ENCODE measurements at regions not wholly inside any gene's neighbourhood (a gene's known extent, or its start where the extent isn't known, plus 50 kb on each side); places are given as distances from the start of the nearest gene placed in this dataset.

DNA sequence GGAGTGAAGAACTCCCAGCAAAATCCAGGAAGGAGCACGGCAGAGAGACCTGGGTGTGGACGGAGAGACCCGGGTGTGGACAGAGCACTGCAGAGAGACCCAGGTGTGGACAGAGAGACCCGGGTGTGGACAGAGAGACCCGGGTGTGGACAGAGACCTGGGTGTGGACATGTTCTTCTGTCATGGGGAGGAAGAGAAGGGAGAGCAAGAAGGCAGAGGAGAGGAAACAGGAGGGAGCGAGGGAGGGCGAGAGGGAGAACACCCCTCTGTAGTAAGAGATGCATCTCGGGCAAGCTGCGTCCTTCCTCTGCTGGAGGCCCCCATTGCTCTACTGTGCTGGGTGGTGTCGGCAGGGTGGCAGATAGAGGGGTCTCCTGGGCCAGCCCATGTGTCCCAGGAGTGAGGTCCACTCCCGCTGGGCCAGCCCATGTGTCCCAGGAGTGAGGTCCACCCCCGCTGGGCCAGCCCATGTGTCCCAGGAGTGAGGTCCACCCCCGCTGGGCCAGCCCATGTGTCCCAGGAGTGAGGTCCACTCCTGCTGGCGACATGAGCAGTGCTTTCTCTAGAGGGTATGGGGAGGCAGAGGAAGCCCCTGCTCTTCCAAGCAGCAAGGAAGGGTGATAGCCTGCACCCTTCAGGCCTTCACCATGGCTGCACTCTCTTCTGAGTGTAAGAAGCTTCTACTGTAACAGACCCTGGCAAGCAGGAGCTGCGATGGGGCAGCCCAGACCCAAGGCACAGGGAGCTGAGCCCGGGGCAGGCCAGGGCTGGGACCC is 934.2 kb downstream of the BRD1 start:
- DNase-seq (ENCODE audit: low spot score): no peak

DNA sequence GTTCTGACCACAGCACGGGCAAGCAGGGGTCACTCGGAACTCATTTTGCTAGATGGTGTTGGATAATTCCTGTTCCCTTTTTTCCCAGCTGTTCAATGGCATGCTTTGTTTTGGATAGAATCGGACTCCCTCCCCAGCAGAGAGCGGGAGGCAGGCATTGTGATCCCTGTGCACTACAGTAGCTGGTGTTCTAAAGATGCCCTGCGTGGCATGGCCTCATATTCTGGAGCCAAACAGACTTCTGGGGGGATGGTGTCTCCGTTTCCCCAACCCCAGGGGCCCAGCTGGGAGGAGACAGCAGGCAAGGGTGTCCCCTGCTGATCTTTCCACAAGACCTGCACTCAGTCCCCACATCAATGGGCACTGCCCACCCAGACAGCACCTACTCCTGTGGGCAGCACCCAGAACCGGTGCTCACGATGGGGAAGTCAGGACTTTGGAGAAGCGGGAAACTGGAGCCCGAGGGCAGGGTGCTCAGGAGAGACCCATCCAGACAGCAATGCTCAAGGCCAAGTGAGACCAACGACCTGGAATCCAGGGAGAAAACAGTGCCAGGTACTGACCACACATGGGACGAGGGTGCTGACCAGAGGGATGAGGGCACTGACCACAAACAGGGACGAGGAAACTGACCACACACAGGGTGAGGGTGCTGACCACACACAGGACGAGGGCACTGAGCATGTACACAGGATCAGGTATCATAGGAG is 934.9 kb downstream of the BRD1 start:
- no peak for DNase-seq (ENCODE audit: low spot score)

DNA sequence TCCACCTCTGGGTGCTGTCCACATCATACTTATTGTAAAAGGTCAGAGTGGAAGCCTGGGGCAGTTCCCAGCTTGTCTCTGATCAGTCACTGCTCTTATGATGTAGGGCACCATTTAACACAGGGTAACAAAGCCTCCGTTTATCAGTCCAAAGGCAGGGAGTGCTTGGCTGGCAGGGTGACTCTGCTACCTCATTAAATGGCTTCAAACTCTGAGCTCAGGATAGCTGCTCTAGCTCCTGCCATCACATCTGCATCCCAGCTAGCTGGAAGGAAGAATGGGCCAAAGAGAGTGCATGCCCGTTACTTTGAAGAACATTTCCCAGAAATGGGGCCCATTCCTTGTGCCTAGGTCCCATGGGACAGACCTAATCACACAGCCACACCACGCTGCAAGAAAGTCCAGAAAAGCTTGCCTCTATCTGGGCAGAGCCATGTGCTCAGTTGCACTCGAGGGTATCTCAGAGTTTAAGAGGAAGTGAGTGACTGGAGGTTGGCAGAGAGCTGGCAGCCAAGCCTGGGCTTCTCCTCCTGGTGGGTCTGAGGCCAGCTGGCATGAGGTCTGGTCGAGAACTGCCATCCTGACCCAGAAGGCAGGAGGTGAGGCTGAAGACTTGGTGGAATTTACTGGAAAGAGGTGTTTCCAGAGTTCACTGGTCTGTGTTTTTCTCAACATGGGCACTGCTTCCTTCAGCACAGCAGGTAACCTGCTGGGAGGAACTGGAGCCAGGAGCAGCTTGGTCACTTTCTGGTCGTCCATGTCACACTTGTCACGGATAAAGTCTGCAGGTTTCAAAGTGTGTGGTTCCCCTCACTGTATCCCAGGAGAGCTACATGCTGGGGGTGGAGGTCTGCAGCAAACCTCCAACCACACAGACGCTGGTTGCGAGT is 935.7 kb downstream of the BRD1 start:
- no peak for DNase-seq (ENCODE audit: low spot score)

DNA sequence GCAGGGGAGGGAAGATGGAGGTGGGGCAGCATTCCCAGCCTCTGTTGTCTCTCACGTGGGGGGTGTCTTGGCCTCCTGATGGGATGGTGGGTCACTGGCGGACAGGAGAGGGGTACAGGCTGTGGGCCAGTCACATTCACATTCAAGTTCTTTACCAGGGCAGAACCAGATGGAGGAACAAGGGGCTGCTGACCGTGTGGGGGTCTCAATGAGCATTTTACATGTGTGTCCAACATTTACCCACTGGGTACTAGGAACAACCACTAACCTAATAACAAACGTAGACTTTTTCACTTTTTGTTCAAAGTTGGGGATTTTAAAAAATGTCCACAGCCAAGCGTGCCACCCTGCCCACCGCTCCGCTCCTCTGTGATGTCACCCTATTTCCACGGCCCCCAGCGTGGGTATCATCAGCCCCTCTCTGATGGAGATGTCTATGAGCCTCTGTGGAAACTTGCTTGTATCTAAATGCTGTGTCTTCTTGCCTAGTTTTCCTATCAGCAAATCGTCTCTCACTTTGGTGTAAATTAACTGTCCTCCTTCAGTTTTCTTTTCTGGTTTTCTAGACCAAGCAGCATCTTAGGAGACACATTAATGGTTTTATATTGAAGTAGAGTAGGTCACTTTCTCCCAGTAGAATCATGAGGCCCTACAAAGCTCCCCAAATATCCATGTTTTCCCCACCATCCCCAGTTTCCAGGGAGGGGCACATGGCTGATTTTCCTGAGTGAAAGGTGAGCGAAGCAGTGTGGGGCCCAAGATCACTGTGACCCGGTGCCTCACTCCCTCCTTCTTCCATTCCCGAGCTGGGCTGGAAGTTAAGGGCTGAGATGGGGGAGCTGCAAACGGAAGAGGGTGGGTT is 936.7 kb downstream of the BRD1 start:
- no peak for DNase-seq (ENCODE audit: low spot score)

DNA sequence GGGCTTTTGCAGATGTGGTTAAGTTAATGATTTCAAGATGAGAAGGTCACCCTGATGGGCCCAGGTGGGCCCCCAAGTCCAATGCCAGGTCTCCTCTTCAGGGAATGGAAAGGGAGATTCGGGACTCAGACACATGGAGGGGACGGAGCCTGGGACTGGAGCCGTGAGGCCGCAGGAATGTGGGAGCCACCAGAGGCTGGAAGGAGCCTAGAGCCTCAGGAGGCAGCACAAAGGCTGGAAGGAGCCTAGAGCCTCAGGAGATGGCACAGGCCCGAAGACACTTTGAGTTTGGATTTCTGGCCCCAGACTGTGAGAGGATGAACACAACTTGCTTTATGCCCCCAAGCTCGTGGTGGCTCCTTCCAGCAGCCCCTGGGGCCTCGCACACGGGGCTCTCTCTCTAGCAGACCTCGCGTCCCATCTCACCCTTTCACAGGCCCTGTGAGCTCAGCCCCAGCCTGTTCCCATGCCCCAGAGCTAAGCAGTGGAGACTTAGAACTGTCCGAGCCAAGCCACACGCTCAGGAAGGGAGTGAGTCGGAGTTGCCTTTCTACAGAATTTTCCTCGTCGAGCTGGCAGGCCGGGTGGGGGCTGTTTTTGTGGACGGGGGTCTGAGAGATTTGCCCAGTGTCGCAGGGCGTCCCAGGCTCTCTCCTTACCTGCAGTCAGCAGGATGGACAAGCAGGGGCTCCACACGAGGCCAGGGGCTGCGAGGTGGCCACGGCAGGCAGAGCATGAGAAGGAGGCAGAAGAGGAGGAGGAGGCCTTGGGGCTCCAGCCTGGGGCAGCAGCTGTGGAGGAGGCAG is 937.6 kb downstream of the BRD1 start:
- no peak for DNase-seq (ENCODE audit: low spot score)

DNA sequence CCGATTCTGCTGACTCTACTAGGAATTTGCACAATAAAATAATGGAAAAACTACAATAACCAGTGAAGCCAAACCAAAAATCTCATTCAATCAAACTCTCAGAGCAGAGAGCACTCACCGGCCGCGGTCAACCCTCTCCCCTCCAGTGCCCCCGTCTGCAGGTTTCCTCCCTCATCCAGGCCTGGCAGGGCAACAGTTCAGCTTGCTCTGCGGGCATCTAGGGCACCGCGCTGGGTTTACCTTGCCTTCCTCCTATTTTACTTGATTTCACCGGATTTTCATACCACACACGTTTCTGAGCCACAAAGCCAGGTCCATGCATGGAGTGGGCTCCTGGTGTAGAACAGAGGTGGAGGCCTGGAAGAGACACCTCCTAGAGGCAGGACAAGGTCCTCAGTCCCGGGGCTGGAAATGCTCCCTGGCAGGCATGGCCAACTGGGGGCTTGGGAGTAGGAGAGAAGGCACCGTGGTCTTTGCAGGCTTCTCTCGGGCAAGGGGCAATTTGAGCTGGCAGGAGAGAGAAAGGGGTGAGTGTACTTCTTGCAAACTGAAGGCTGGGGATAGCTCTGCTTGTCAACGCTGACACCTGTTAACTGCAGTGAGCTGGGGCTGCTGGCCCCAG is 938.4 kb downstream of the BRD1 start:
- no peak for DNase-seq (ENCODE audit: low spot score)

DNA sequence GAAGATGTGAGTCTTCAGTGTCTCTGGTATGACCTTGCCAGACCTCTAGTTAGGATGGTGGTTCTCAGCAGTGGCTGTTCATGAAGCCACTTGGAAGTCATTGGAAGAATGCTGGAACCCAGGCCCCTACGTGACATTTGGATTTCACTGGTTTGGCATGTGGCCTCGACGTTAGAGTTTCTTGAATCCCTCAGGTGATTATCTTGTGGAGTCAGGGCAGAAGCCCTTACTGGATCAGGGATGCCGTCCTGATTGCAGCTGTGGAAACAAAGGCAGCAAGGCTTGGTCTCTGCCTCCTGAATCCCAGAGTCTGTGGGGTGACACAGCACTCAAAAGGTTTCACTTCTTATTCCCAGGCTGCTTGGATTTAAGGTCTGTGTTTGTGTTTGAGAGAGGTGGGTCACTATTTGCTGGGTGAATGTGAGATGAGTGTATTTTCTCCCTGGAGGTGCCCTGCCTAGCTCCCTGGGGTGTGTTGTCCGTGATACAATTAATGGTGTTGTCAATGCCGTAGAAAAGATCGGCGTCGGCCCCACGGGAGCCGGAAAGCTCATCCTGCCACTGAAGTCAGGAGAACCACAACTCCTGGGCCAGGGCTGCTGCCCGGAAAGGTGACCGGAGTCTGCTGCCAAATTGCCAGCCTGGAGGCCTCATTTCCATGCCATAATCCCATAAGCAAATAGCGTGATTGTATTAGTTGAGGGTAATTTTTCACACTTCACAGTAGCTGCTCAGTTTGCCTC is 939.0 kb downstream of the BRD1 start:
- DNase-seq (ENCODE audit: low spot score): no peak

DNA sequence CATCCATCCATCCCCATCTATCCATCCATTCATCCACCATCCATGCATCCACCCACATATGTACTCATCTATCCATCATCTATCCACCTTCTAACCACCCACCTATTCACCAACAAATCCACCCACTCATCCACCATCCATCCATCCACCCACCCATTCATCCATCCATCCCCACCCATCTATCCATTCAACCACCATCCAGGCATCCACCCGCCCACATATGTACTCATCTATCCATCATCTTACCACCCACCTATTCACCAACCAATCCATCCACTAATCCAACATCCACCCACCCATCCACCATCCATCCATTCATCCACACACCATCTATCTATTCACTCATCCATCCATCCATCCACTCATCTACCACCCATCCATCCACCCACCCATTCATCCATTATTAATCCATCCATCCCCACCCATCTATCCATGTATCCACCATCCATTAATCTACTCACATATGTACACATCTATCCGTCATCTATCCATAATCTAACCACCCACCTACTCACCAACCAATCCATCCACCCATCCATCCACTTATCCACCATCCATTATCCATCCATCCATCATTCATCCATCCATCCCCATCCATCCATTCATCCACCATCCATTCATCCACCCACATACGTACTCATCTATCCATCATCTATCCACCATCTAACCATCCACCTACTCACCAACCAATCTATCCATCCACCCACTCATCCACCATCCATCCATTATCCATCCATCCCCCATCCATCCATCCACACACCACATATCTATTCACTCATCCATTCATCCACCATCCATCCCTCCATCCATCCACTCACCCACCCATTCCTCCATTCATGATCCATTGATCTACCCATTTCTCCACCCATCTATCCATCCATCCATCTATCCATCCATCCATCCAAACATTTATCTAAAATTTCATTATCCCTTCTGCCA is 940.0 kb downstream of the BRD1 start:
- no peak for DNase-seq (ENCODE audit: low spot score)

DNA sequence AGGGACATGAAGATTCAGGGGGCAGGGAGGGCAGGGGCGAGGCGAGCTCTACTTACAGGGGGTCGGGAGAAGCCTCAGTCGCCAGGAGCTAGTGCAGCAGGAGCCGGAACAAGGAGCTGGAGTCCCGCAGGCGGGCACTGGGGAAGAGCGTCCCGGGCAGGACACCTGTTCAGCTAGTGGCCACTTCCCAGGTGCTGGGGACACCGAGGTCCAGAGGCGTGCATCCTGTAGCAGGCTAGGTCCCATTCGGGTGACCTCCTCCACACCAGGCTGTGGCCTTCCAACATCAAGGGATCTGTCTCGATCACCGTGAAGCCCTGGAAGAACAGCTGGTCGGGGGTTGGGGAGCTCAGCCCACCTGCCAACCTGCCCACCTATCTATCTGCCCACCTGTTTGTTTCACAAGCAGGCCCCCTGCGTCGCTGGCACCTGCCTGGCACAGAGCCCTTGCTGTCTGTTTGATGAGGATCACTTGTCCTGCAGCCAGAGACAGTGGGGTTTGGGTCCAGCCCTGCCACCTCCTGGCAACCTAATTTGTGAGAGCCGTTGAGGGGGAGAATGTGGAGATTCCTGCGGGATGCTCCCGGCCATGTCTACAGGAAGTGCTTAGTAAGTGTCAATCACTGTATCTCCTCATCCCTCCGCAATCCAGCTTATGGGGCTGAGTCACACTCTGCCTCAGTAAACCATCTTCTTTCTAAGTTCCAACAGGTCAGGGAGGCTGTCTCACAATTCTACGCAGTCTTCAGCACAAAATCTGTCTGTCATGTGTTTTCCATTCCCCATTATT is 940.9 kb downstream of the BRD1 start:
- no peak for DNase-seq (ENCODE audit: low spot score)

DNA sequence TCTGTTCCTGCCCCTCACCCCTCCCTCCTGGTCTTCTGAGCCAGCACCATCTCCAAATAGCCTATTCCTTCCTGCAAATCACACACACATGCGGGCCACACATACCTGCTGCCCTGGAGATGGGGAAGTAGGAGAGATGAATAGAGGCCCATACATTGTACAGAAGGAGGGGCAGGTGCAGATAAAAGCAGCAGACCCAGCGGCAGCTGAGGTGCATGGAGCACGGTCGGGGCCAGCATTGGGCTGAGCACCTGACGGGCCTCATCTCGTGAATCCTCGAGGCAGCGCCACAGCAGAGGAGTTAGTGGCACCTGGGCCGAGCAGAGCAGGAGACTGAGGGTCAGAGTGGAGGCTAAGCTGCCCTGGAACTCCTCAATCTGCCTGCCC is 941.8 kb downstream of the BRD1 start:
- no peak for DNase-seq (ENCODE audit: low spot score)

DNA sequence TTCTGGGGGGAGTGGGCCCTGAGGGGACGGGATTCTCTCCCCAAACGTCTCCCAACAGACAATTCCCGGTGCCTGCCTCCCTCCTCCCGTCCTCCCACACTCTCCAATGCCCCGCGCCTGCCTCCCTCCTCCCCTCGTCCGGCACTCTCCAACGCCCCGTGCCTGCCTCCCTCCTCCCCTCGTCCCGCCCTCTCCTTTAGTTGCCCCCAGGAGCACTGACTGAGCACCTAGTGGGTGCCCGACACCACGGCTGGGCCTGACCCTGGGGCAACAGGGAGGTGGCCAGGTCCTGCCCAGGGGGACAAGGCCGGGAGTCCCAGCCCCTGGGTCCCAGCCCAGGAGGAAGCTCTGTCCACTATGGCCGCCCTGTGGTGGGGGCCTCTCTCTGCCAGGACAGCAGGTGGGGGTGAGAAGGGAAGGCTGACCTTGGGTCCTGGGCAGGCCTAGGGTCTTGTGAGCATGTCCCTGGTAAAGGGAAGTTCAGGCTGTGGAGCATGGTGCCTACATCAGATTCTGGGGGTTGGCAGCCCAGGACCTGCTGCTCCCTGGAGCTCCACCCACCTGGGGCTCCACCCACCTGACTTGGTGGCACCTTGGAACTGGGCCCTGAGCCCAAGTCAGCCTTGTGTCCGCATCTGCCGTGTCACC is 942.3 kb downstream of the BRD1 start:
- no peak for DNase-seq (ENCODE audit: low spot score)

DNA sequence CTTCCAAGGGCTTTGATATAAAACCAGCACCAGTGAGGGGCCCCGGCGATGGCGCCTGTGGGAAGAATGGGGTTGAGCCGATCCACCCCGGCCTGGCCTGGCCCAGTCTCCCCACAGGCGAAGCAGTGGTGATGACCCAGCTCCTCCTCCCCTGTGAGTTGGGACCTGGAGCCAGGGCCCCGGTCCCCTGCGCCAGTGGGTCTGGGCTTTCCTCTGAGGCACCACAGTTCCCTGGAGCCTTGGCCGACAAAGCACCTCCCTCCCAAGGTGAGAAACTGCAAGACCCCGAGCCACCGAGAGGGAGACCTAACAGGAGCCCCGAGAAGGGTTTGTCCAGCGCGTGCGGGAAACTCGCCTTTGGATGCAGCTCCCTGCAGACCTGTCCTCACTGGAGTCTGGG is 942.9 kb downstream of the BRD1 start:
- no peak for DNase-seq (ENCODE audit: low spot score)

DNA sequence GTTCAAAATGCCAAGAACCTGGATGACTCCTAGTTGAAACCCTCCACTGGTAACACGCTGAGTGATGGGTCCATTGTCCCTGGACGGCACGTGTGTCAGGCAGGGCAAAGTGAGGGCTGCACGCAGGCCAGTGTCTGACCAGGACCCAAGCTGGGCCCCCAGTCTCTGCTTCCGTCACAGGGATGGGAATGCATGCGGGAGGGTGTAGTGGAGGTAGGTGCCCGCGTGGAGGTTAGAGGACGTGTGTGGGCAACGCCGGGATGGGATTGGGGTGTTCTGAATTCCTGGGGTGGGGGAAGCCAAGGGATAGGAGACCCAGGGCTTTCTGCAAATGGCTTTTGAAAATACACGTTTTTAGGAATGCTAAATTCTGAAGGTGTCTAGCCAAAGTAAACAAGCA is 943.3 kb downstream of the BRD1 start:
- no peak for DNase-seq (ENCODE audit: low spot score)

DNA sequence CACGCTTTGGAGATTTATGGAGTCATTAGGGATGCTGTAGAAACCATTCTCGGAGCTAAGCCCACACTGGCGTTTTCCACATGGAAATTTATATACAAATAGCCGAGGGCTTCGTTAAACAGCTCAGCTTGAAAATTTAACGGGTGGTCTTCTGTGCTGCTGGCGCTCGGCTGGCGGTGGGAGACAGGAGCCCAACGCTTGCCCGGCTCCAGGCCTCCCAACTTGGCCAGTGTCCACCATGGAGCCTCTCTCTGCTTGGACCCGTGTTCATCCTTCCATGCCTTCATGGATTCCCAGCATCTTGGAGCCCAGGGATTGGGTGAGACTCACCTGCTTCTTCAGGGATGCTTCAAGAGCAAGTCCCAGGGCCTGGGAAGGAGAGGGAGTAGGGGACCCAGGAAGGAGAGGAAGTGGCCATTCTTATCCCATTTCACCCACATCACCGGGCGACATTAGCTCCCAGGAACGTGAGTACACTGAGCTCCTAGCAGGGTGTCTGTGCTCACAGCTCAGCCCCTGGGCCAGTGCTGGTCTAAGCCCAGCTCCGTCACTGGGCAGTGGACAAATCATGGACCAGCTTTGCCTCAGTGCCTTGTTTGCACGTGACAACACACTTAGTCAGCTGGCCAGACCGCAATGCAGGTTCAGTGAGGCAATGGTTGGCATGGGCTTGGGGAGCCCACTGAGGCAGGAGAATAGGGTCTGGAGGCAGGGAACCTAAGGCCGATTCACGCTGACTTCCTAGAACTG is 944.3 kb downstream of the BRD1 start:
- DNase-seq (ENCODE audit: low spot score): no peak

DNA sequence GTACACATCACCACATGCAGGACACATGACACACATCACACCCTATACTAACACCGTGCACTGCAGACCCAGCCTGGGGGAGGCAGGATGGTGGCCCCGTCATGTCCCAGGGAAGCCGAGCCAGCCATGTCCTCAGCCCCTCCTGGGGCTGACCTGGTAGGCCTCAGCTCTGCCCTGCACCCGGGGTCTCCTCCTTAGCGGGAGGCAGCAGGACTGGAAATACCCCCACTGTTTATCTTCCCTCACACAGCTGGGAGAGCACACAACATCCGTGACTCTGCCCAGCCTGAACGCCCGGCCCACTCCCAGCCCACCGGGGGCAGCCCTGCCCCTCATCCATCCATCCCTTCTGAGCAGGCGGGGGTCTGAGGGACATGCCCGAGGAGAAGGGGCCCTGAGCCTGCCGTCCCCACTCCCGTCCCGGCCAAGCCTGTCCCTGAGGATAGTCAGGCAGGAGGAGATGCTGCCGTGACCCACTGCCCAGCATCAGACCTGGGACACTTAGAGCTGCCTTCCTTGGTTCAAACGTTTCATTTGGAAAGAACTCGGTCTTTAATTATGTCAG is 945.0 kb downstream of the BRD1 start:
- no peak for DNase-seq (ENCODE audit: low spot score)

DNA sequence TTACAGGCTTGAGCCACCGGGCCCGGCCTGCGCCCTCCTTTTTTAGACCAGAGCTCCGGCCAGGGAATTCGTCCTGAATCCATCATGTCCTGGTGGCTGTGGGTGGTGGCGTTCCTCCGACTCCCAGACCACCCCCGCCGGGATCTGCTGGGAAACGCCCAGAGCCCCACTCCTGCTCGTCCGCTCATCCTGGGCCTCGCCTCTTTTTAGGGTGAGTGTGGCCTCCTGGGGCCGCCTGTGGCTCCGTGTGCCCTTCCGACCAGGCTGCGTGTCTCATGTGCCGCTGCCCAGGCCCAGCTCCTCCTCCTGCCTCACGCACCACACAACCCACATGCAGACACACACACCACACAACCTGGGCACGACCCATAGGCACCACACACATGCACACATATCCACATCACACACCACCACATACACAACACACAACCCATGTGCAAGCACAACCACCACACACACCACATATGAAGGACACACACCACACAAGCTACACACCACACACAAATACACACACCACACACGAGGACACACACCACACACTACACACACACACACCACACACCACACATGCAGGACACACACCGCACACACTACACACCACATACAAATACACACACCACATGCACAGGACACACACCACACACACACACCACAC is 946.2 kb downstream of the BRD1 start:
- no peak for DNase-seq (ENCODE audit: low spot score)
